NOMO-1 (cell line): ENCODE measurements at regions not wholly inside any gene's neighbourhood (a gene's known extent, or its start where the extent isn't known, plus 50 kb on each side); places are given as distances from the start of the nearest gene placed in this dataset.

Experiments used
- DNase-seq, 2 experiments: peaks; one replicate each; lab custom pipeline; 2025; ENCODE audit not compliant: unreplicated experiment in 2 of 2; lab: John Stamatoyannopoulos, UW

GRCh38 chr15:77717333-77717990 is 84.8 kb upstream of the LINGO1 start:
- DNase-seq: no peak

- no peak for DNase-seq
Observed at GRCh38 chr15:77716632-77717332, 84.1 kb upstream of the LINGO1 start.

- DNase-seq: no peak
Observed at GRCh38 chr15:77715860-77716259, 83.1 kb upstream of the LINGO1 start.

GRCh38 chr15:77715051-77715450 is 82.3 kb upstream of the LINGO1 start:
- DNase-seq: no peak

GRCh38 chr15:77714555-77714954 is 81.8 kb upstream of the LINGO1 start:
- DNase-seq: no peak

- no peak for DNase-seq
Observed at GRCh38 chr15:77714023-77714422, 81.3 kb upstream of the LINGO1 start.

DNA sequence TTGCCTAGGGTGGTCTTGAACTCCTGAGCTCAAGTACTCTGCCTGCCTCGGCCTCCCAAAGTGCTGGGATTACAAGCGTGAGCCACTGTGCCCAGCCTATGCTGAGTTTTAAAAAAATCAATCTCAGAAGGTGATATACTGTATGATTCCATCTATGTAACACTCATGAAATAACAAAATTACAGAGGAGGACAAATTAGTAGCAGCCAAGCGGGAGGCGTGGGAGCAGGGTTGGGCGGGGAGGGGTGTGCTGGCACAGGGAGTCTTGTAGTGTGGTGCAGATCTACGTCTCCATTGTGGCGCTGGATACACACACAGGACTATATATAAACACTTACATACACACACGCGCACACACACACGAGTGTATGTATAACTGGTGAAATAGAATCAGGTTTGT is 80.6 kb upstream of the LINGO1 start:
- no peak for DNase-seq

- DNase-seq: no peak
Observed at GRCh38 chr15:77712438-77712837, 79.7 kb upstream of the LINGO1 start.

DNA sequence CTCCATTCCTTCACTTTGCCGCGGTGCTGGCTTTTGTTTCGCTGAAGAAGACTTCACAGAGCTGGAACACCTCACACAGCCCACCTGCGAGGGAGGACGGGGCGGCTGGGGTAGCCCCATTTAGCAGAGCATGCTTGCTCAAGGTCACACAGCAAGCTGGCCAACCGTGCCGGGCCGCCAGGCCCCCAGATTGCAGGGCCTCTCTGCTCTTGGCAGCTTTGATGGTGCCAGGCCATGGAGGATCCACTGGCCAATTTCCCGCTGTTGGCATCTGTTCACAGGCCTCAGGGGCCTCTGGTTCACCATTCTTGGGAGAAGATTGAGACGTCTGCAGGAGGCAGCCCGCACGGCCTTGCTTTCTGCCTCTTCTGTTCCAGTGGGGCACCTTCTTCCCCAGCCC is 77.9 kb upstream of the LINGO1 start:
- DNase-seq: no peak

GRCh38 chr15:77710206-77710605 is 77.5 kb upstream of the LINGO1 start:
- no peak for DNase-seq

DNA sequence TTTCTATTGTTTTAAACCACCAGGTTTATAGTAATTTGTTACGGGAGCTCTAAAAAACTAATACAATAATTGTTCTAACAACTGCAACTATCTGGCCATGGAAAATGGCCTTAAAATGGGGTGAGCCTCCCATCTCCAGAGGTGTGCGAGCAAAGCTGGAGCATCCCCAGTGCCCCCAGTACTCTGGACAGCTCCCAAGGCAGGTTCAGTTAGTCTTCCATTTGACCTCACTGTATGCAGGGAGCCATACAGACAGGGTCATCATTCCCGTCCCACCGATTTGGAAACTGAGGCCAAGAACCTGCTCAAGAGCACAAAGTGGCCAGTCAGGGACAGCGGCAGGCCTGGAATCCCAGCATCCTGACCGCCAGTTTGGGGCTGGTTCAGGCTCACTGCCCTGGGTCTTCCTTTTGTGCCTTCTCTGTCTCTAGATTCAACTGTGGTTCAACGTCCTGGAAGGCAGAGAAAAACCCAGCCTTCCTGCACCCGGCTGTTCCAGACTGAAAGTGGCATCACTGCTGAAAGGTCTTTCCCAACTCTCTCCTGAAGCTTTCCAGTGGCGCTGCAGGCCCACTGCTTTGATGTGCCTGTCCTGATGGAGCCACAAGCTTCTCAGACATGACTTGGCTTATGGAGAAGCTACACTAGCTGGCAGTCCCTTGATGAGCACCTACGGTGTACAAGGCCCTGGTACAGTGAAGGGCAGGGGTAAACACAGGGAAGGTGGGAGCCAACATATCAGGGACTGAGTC is 76.6 kb upstream of the LINGO1 start:
- DNase-seq: no peak

GRCh38 chr15:77706482-77707244 is 74.0 kb upstream of the LINGO1 start:
- no peak for DNase-seq

DNA sequence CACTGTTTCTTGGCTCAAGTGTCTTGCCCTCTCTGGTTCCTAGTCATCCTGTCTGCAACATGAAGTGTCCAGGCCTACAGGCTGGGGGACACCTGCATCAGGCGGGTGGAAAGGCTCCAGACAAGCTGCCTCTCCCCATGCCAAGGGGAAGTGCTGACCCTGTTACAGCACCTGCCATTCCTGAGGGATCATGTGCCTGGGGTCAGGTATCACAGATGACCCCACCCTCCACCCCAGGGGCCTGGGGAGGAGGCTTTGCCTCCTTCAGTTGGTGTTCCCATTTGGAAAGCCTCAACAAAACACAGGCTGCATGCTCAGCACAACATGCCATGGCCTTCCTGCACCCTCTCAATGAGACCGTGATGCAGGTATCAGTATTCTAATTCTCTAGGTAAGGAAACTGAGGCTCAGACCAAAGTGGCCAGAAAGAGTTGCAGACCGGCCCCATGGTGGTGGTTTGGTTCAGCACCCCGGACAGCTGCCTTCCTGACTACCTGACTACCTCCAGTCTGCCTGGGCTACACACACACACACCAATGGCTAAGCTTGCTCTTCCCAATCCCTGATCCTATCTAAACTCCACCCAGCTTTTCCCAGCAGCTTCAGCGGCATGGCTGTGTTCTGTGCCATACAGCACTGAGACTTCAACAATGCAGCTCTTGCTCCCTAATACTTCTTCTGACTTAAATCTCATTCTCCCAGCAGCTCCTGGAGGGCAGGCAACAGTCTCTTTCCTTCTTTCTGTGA is 69.7 kb upstream of the LINGO1 start:
- DNase-seq: peak in 1 of 2 experiments; percentile 3

DNA sequence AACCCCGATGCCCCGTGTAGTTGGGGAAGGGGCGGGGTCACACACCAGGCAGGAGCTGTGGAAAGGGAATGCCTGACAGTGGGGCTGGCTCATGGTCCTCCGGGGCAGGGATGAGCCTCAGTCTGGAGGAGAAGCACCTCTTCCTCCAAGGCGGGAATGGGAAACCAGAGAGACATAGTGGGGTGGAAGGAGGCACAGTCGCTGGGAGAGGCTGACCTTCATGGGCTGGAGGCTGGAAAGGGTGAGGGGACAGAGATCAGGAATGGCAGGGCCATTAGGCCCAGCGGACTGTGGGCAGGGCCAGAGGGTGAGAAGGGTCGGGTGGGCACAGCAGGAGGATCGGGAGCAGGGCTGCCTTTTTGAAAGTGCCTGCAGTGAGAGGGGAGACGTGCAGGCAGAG is 65.8 kb upstream of the LINGO1 start:
- DNase-seq: no peak

GRCh38 chr15:77697893-77698292 is 65.2 kb upstream of the LINGO1 start:
- no peak for DNase-seq

DNA sequence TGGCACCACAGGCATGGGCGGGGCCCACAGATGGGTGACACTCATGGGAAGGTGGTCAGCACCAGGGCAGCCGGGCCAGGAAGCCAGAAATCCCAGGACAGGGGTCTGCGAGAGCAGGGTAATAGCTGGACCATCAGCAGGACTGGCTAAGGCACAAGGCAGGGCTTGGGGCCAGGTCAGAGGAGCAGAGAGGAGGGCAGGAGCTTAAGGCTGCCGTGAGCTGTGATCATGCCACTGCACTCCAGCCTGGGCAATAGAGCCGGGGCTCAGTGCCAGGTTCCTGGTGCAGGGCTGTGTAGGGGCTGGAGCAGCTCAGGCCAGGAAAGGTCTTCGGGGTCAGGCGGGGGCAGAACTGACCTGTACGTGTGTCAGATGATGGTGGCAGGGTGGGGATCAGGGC is 64.2 kb upstream of the LINGO1 start:
- DNase-seq: no peak

DNA sequence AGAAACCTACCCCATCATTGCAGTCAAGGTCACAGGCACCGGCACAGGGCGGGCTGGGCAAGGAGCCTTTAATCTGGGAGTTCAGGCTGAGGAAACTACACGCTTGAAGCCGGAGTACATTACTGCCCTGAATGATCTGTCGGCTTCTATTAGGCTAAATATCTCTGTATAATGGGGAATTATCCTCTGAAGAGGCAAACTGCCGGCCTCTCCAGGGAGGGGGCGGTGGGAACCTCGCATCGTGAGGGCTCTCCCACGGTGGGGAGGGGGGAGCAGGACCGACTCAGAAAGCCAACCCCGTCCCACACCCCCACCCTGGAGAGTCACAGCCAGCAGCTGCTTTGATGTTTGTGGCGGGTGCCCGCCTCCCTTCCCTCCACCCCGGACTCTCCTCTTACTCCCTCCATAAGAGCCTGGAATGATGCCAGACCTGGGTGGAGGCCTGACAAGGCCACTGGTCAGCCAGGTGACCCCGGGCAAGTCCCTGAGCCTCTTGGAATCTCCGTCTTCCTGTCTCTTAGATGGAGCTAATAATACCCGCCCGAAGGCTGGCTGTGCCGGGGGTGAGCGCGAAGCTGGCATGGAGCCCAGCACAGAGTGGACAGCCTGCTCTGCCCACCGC is 63.4 kb upstream of the LINGO1 start:
- DNase-seq: no peak

GRCh38 chr15:77695548-77695947 is 62.8 kb upstream of the LINGO1 start:
- no peak for DNase-seq

DNA sequence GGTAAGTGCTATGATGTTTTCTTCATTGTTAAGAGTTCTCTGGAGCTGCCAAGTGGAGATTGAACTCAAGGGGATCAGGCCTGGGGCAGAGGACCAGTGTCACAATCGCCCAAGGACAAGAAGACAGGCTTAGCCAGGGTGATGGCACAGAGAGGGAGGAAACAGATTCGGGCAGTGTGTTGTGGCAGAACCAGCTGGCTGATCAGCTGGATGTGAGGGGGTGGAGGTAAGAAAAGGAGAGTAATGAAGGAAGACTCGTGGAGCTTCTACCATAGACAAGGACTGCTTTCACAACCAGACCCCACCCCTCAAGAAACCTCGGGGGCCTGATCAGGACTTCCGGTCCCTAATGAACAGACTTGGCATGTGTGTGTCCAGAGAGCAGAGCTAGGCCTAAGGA is 60.9 kb upstream of the LINGO1 start:
- DNase-seq: no peak

DNA sequence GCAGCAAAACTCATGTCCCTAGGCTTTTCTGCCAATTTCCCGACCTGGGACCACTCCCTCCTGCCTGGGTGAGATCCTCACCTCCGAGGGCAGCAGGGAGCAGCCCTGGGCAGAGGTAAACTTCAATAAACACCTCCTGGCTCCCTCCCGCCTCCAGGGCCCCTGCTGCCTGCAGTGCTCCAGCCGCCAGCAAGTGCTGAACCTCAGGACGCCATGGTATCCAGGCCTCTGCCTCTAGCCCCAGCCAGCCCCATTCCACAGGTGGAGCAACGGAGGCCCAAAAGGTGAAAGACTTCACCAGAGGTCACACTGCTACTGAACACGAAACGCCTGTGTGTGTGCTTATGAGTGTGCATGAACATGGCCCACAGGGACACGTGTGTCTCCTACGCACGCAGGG is 59.9 kb upstream of the LINGO1 start:
- no peak for DNase-seq
